Adipocyte (in vitro differentiated cells): ENCODE measurements at regions not wholly inside any gene's neighbourhood (a gene's known extent, or its start where the extent isn't known, plus 50 kb on each side); places are given as distances from the start of the nearest gene placed in this dataset.

ENCODE experiments used
- DNase-seq: peaks from one replicate; pipeline ENCODE4 v3.0.0-alpha.2; 2015; ENCODE audit warnings: low read depth
- H3K27me3 ChIP-seq: replicated peaks from 2 replicates; pipeline ENCODE4 v1.7.0; 2013; ENCODE audit warnings: mild to moderate bottlenecking, low read length, moderate library complexity; ENCODE audit not compliant: control insufficient read depth, insufficient read depth
- H3K36me3 ChIP-seq: 2 replicates; pipeline ENCODE4 v1.7.0; 2013; ENCODE audit warnings: low read length, mild to moderate bottlenecking, moderate library complexity; ENCODE audit not compliant: control insufficient read depth, insufficient read depth, severe bottlenecking
- H3K4me1 ChIP-seq: 2 replicates; pipeline ENCODE4 v1.7.0; 2013; ENCODE audit warnings: mild to moderate bottlenecking, low read length, moderate library complexity; ENCODE audit not compliant: control insufficient read depth, insufficient read depth
- H3K4me3 ChIP-seq: 2 replicates; pipeline ENCODE4 v1.7.0; 2013; ENCODE audit warnings: mild to moderate bottlenecking, low read length, moderate library complexity
- H3K9ac ChIP-seq: 2 replicates; pipeline ENCODE4 v1.7.0; 2013; ENCODE audit warnings: mild to moderate bottlenecking, low read length, moderate library complexity
- H3K9me3 ChIP-seq: 2 replicates; pipeline ENCODE4 v1.7.0; 2013; ENCODE audit warnings: mild to moderate bottlenecking, low read length, moderate library complexity; ENCODE audit not compliant: control insufficient read depth

DNA sequence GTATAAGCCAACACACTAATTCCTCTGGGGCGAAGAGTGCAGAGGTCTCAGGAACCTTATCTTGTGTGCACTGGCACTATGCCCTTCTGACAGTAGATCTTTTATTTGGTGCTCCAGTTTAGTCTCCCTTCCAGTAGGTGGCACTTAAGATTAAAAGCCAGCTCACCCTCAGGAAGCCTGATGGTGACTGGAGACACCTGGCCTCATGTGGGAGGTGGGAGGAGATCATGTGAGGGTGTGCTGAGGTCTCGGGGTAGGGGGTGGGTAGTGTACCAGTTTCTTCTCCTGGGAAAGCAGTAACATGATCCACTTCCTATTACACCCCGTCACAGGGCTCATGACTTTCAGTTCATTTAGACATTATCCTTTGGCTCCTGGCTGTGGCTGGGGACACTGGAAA is 654.9 kb downstream of the ADCYAP1 start:
- H3K9ac ChIP-seq, result no peak overlapping the region
- DNase-seq, result no peak
- H3K4me1 ChIP-seq, result no peaks in the 10 kb centered on the region
- no peaks in the 10 kb centered on the region for H3K36me3 ChIP-seq
- H3K4me3 ChIP-seq, result no peak overlapping the region
- no peaks in the 10 kb centered on the region for H3K9me3 ChIP-seq
- peaks cover 2% of the 10 kb centered on the region for H3K27me3 ChIP-seq

GRCh38 chr18:1564793-1565192 is 660.1 kb downstream of the ADCYAP1 start:
- DNase-seq, result no peak
- Histone ChIP-seq H3K9ac (no peak overlapping the region), H3K36me3 (no peaks in the 10 kb centered on the region), H3K4me3 (no peak overlapping the region), H3K9me3 (no peaks in the 10 kb centered on the region), H3K27me3 (peaks cover 2% of the 10 kb centered on the region), H3K4me1 (no peaks in the 10 kb centered on the region)

DNA sequence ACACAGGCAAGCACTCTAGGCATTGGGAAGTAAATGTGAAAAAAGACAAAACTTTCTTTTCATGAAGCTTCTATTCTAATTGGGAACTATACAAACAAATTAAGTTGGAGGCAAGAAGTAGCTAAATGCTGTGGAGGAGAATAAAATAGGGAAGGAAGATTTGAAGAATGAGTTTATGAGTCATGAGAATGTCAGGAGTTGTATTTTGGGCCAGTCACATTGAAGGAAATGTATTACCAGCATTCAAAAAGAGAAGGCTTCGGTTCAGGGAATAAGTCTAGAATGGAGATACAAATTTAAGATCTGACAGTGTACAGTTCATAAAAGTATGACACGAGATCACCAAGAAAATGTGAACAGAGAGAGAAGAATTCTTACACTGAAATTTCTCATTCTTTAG is 666.5 kb downstream of the ADCYAP1 start:
- no peaks in the 10 kb centered on the region for H3K27me3 ChIP-seq

GRCh38 chr18:1573732-1574131 is 669.1 kb downstream of the ADCYAP1 start:
- Histone ChIP-seq H3K9ac (no peak overlapping the region), H3K9me3 (no peaks in the 10 kb centered on the region), H3K4me3 (no peak overlapping the region), H3K36me3 (no peaks in the 10 kb centered on the region), H3K27me3 (no peaks in the 10 kb centered on the region), H3K4me1 (no peaks in the 10 kb centered on the region)
- DNase-seq, result no peak

More for the DNA sequence above, 666.5 kb downstream of the ADCYAP1 start:
- no peak overlapping the region for H3K4me3 ChIP-seq
- H3K36me3 ChIP-seq, result no peaks in the 10 kb centered on the region
- DNase-seq, result no peak
- H3K9me3 ChIP-seq, result no peaks in the 10 kb centered on the region
- H3K9ac ChIP-seq, result no peak overlapping the region
- no peaks in the 10 kb centered on the region for H3K4me1 ChIP-seq

GRCh38 chr18:1575084-1575483 is 670.4 kb downstream of the ADCYAP1 start:
- Histone ChIP-seq H3K4me3 (no peak overlapping the region), H3K9me3 (no peaks in the 10 kb centered on the region), H3K9ac (no peak overlapping the region), H3K27me3 (no peaks in the 10 kb centered on the region), H3K4me1 (no peaks in the 10 kb centered on the region), H3K36me3 (no peaks in the 10 kb centered on the region)
- no peak for DNase-seq

GRCh38 chr18:1578505-1578904 is 673.8 kb downstream of the ADCYAP1 start:
- Histone ChIP-seq H3K4me3 (no peak overlapping the region), H3K9me3 (no peaks in the 10 kb centered on the region), H3K9ac (no peak overlapping the region), H3K27me3 (peaks cover 12% of the 10 kb centered on the region), H3K36me3 (no peaks in the 10 kb centered on the region), H3K4me1 (no peaks in the 10 kb centered on the region)
- DNase-seq, result no peak

DNA sequence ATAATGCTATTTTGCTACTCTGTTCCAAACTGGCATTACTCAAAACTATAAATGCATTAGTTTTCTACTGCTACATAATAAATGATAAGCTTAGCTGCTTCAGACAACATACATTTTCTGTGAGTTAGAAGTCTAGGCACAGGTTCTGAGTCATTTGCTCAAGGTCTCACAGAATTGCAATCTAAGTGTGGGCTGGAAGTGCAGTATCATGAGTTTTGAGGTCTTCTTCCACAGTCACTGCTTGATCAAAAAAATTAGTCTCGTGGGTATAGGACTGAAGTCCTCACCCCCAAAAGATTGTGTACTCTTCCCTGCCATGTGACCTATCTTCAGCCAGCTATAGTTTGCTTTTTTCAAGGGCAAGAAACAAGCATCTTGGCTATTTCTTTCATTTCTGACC is 676.9 kb downstream of the ADCYAP1 start:
- Histone ChIP-seq H3K36me3 (no peaks in the 10 kb centered on the region), H3K4me1 (no peaks in the 10 kb centered on the region), H3K4me3 (no peak overlapping the region), H3K27me3 (peaks cover 18% of the 10 kb centered on the region), H3K9ac (no peak overlapping the region), H3K9me3 (no peaks in the 10 kb centered on the region)
- DNase-seq, result no peak

- Histone ChIP-seq H3K9me3 (no peaks in the 10 kb centered on the region), H3K4me1 (no peaks in the 10 kb centered on the region), H3K36me3 (no peaks in the 10 kb centered on the region), H3K4me3 (no peak overlapping the region), H3K27me3 (peaks cover 18% of the 10 kb centered on the region), H3K9ac (no peak overlapping the region)
- DNase-seq, result peak; percentile 73
These were observed 681.3 kb downstream of the ADCYAP1 start for GRCh38 chr18:1585881-1586488.

GRCh38 chr18:1593091-1593490 is 688.4 kb downstream of the ADCYAP1 start:
- no peak overlapping the region for H3K9ac ChIP-seq

DNA sequence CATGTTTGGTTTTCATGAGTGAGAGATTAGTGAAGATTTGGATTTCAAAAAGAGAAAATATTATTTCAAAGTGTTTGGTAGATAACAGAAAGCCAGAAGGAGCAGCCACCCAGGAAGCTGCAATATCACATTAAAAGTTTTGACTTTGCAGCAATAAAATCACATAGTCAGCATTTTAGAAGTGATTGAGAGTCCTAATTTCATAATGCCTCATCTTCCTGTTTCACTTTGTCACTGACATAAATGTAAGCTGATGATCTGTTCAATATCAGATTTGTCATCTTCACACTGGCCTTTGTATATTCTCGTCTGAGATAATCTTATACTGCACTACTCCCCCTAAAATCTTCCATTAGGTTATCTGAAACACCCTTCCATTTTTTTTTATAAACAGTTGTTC is 690.5 kb downstream of the ADCYAP1 start:
- H3K36me3 ChIP-seq, result no peaks in the 10 kb centered on the region
- H3K9ac ChIP-seq, result no peak overlapping the region
- H3K4me1 ChIP-seq, result no peaks in the 10 kb centered on the region
- H3K4me3 ChIP-seq, result no peak overlapping the region
- DNase-seq, result no peak
- no peaks in the 10 kb centered on the region for H3K27me3 ChIP-seq
- no peaks in the 10 kb centered on the region for H3K9me3 ChIP-seq

More at GRCh38 chr18:1593091-1593490, 688.4 kb downstream of the ADCYAP1 start:
- H3K9me3 ChIP-seq, result no peaks in the 10 kb centered on the region
- H3K4me1 ChIP-seq, result no peaks in the 10 kb centered on the region
- H3K36me3 ChIP-seq, result no peaks in the 10 kb centered on the region
- H3K27me3 ChIP-seq, result no peaks in the 10 kb centered on the region
- DNase-seq, result no peak
- no peak overlapping the region for H3K4me3 ChIP-seq

- no peak for DNase-seq
- H3K9me3 ChIP-seq, result no peaks in the 10 kb centered on the region
- H3K36me3 ChIP-seq, result no peaks in the 10 kb centered on the region
- no peak overlapping the region for H3K9ac ChIP-seq
- H3K4me1 ChIP-seq, result no peaks in the 10 kb centered on the region
- no peak overlapping the region for H3K4me3 ChIP-seq
- H3K27me3 ChIP-seq, result no peaks in the 10 kb centered on the region
These were observed 694.5 kb downstream of the ADCYAP1 start for GRCh38 chr18:1599196-1599595.

- DNase-seq, result no peak
- H3K9me3 ChIP-seq, result no peaks in the 10 kb centered on the region
- H3K36me3 ChIP-seq, result no peaks in the 10 kb centered on the region
- no peaks in the 10 kb centered on the region for H3K27me3 ChIP-seq
- H3K4me1 ChIP-seq, result no peaks in the 10 kb centered on the region
- H3K4me3 ChIP-seq, result no peak overlapping the region
- no peak overlapping the region for H3K9ac ChIP-seq
These were observed 700.1 kb downstream of the ADCYAP1 start for GRCh38 chr18:1604751-1605150.
